Endometrium (tissue), 2 donors: ENCODE measurements at regions not wholly inside any gene's neighbourhood (a gene's known extent, or its start where the extent isn't known, plus 50 kb on each side); places are given as distances from the start of the nearest gene placed in this dataset.
"Not testable (repeated sequence)": the region's sequence is repeated elsewhere in the genome, so short reads cannot be mapped to it uniquely, and the experiment has no call there.

ENCODE experiments used
- FAIRE-seq: peaks from 2 replicates; lab custom pipeline; 2012; peaks lifted over from hg19 to GRCh38; lab: Jason Lieb, UNC
- donor health status: control.
- donor health status: control.

DNA sequence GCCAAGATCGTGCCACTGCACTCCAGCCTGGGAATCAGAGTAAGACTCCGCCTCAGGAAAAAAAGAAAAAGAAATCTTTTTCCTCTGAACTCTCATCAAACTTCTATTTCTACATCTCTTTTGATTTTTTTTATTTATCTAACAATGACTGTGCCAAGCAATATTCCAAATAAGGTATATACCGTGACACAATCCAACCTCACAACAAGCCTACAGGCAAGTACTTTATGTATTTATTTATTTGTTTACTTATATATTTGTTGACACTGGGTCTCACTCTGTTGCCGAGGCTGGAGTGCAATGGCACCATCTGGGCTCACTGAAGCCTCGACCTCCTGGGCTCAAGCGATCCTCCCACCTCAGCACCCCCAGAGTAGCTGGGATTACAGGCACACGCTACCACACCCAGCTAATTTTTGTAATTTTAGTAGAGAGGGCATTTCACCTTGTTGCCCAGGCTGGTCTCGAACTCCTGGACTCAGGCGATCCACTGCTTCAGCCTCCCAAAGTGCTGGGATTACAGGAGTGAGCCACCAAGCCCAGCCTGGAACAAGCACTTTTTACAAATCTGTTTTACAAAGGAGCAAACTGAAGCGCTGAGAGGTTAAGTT lies 94.9 kb upstream of the CHD2 start:
- FAIRE-seq, result no peak

GRCh38 chr15:92806171-92806570 lies 94.0 kb upstream of the CHD2 start:
- not testable (repeated sequence) for FAIRE-seq

DNA sequence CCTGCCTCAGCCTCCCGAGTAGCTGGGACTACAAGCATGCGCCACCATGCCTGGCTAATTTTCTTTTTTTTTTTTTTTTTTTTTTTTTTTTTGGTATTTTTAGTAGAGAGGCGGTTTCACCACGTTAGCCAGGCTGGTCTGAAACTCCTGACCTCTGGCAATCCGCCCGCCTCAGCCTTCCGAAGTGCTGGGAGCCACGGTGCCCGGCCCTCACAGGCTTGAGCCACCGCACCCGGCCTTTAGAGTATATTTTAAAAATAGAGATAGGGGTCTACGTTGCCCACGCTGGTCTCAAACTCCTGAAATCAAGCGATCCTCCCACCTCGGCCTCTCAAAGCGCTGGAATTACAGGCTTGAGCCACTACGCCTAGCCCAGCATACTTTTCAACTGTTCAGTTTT lies 93.4 kb upstream of the CHD2 start:
- no peak for FAIRE-seq

- no peak for FAIRE-seq
Observed at GRCh38 chr15:92807971-92808571, 92.1 kb upstream of the CHD2 start.

- no peak for FAIRE-seq
Observed at GRCh38 chr15:92808598-92809063, 91.5 kb upstream of the CHD2 start.

DNA sequence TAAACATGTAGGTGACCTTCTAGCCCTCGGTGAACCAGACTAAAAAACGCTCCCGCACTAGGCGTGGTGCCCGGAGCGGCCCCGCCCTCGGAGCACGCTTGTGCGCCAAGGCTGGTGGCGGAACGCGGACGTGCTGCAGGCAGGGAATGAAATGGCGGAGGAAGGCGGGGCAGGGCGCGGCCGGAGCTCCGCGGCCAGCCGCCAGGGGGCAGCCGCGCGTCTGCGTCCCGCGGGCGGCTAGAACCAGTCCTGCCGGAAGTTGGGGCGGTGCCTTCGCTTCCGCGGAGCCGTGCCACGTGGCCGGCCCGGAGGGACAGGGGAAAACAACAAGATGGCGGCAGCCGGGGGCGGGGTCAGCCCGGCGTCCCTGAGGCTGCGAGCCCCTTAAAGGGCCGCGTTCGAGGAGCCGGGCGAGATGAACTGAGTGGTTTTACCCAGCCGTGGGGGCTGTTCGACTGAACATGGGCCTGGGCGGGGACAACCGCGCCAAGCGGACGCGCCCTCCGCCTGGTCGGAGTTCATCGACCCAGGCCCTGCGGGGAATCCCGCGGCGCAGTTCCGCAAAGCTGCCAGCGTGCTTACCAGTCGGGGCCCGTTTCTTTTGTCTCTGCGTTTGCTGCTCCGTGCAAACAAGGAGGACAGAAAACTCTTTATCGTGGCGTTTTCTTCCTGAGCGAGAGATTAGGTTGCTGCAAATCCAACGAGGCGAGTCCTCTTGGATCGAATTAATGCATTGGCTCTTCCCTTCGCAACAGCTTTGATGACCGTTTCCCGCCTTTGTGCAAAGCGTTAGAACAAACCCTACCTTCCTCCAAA lies 90.9 kb upstream of the CHD2 start:
- FAIRE-seq, result no peak

DNA sequence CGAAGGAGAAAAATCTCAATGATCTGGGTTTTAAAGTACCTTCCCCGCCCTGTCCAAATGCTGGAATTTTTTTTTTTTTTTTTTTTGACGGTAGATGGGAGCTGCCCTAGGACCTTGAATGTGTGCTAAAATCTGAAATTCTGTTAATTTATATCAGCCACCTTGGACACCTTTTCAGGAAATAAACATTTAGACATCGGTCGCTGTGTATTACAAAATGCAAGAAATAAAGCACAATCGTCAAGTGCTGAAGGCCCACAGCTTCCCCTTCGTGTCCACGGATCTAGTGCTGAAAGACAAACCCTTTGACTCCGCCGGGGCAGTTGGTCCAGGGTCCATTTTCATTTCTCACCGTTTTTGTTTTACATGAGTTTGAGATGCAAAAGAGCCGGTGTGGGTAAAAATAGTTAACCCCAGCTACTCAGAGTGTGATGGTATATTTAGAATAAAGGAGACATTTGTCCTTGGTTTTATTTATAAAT lies 90.2 kb upstream of the CHD2 start:
- FAIRE-seq, result no peak

DNA sequence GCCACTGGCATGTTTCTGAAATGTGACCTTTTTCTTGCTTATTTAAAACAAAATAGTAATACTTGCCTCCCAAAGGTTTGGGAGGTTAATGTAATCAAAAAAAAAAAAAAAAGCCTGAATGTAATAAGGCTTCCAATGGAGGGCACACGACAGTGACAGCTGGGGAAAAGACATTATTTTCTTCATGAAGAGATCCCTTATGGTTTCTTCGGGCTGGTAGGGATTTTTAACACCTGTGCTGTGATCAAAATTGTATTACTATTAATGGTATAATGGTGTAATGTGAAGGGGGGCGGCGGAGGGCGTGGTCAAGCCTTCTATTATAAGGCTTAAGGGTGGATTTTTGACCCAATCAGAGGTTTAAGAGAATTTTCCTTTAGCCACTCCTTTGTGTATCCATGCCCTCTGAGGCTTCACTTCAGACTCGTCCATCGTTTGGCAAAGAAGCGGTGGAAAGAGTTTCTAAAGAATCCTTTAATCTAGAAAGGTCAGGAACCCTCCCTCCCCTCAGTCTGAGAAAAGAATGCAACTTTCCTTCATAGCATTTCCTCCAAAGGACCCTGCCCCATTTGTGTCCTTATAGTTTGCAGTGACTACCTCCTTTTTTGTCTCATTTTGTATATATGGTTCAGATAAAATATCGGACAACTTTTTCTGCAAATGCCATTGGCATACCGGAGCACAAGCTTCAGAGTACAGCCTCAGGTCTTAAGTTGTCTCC lies 89.5 kb upstream of the CHD2 start:
- no peak for FAIRE-seq

DNA sequence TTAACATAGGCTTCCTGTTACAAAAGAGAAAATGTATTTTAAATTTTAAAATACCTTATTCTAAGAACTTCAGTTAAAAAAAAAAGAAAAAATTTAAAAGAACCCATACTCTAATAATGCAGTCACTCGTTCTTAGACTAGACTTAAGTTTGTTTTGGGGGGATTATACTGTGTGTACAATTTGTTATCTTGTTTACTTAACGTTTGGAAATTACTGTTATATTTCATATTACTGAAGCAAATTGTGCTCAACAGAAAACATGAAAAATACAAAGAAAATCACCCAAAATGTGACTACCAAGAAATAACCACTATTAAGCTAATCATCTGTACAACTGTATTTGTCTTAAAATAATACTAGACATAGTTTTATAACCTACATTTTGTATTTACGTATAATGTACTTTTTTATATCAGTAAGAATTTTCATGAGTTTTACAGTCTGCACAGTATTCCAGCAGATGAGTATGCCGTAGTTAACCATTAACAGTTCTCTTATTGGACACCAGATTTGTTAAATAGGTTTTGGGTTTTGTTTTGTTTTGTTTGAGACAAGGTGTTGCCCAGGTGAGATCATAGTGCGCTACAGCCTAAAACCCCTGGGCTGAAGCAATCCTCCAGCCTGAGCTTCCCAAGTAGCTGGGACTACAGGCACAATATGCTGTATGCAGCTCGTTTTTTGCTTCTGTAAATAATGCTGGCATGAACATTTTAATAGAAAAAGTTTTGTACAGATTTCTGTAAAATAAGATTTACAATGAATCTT lies 88.8 kb upstream of the CHD2 start:
- no peak for FAIRE-seq

DNA sequence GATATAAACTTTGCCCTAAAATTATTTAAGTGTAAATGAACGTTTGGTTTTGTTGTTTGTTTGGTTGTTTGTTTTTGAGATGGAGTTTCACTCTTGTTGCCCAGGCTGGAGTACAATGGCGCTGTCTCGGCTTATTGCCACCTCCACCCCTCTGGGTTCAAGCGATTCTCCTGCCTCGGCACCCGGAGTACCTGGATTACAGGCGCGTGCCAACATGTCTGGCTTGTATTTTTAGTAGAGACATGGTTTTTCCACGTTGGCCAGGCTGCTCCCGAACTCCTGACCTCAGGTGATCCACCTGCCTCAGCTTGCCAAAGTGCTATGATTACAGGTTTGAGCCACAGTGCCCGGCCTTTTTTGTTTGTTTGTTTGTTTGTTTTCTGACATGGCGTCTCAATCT lies 87.9 kb upstream of the CHD2 start:
- FAIRE-seq, result no peak

GRCh38 chr15:92813485-92813884 lies 86.6 kb upstream of the CHD2 start:
- FAIRE-seq, result no peak

GRCh38 chr15:92817339-92817886 lies 82.7 kb upstream of the CHD2 start:
- no peak for FAIRE-seq

DNA sequence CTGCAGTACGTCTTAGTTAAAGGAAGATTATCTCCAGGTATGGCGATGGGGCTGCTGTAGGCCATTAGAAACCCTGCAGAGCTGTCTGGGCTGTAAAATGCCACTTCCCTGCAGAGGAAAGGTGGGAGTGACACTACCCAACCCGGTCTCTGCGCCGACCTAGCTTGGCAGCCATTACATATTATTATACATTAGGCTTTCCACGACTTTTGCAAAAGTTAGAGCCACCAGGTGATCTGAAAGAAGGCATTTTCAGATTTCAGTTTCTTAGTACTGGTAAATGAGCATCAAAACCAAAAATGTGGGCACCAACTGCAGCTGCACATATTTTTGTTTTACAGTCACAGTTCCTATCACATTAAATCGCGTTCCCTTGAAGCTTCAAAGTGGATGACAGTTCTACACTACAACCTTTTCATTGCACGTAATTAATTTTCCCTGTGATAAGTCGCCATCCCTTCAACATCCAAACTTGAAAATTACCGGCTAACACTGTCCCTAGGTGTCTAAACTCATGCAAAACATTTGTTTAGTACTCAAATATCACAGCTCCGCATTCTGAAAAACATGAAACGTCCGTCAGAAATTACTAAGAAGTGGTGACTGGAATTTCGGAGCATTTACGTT lies 81.4 kb upstream of the CHD2 start:
- FAIRE-seq, result no peak

DNA sequence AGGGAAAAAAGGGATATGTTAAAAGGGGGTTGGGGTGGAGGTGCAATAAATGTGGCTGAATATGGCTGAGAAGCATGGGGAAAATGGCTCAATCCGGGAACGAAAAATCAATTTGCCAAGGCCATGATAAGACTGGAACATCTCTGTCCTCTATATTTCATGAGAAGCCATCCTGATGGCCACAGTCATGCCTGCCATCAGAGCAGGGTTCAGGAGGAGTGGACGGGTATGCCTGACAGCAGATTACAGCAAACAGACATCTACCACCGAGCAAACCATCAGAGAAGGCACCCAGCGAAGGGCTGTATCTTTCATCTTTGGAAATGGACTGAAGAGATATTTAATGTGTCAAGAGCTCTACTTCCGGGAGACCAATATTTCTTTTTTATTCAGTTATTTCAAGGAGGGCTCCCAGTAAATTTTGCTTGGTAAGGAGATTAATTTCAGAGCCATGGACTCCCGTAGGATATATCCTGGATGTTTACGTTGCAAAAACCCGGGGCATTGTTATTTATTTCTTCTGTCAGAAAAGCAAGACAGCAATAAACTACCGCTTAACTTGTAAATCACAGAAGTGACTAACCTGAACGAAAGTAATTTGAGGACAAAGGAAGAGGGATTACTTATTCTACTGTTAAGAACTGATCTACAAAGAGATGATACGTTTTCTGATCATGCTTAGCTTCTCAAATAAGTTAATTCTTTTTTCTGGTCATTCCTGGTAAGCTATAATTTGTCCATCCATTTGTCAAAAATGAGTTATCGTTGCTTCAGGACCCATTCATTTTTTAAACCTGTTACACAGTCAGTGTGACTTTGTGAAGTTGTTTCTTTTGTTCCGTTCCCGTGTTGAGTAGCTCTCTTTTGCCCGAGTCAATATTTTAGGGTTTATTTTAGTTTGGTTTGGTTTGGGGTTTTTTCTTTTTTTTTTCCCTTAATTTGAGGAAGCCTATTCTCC lies 80.6 kb upstream of the CHD2 start:
- no peak for FAIRE-seq

DNA sequence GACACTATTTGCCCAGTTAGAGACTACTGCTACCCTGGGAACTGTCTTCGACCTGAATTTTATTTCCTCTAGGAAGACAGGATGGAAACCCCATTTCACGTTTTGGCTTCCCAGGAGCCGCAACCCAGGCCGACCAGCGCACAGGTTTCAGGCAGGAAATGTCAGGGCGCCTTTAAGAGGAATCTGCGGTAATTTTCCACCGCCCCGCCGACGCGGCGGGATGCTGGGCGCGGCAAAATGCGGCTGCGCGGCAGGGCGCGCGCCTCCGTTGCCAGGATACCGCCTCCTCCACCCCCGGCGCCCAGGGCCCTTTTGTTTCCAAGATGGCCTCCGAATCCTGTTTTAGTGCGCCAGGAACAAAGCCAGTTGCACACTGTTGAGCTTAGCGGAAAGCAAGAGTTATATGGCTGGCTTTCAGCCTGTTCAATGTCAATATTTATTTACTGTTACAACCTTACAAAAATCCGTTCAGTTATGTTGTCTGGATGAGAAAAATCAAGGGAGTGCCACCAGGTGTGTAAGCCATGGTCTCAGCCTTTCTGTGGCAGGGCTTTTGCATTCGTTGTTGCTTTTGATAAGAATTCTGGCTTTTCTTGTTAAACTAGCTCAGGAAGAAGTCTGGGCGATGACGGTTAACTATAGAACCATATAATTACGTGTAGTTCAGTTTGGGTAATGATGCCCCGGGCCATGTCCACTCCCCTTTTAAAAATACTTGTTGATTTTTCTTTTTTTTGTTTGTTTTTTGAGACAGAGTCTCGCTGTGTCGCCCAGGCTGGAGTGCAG lies 79.7 kb upstream of the CHD2 start:
- FAIRE-seq, result no peak

GRCh38 chr15:92821491-92822116 lies 78.5 kb upstream of the CHD2 start:
- no peak for FAIRE-seq

- FAIRE-seq, result no peak
Observed at GRCh38 chr15:92822216-92823144, 77.6 kb upstream of the CHD2 start.
